ENCODE measurements at regions not wholly inside any gene's neighbourhood (a gene's known extent, or its start where the extent isn't known, plus 50 kb on each side); places are given as distances from the start of the nearest gene placed in this dataset.

GRCh38 chr6:106916891-106917290 is 57.6 kb downstream of the CD24 start (continued):
- TF ChIP-seq SIX5 (IDR thresholded peaks at IDR 0.05; ENCODE audit: low read depth, low read length, severe bottlenecking) = no peak
- TF ChIP-seq ESRRA (IDR thresholded peaks at IDR 0.05; ENCODE audit: low read length) = no peak
- no peak for TF ChIP-seq RAD21 (IDR thresholded peaks at IDR 0.05; ENCODE audit: insufficient read depth, low read depth, low read length)
- no peak for TF ChIP-seq CBFB (IDR thresholded peaks at IDR 0.05; ENCODE audit: low read depth)
- no peak for TF ChIP-seq FOXM1 (IDR thresholded peaks at IDR 0.05; ENCODE audit: low read depth, low read length)
- TF ChIP-seq HCFC1 (IDR thresholded peaks at IDR 0.05; ENCODE audit: low read length) = no peak
- no peak for TF ChIP-seq HDAC2 (IDR thresholded peaks at IDR 0.05)
- no peak for TF ChIP-seq ZBTB40 (IDR thresholded peaks at IDR 0.05; ENCODE audit: borderline replicate concordance)
- TF ChIP-seq ASH2L (IDR thresholded peaks at IDR 0.05; ENCODE audit: borderline replicate concordance, low read depth) = no peak
- no peak for TF ChIP-seq JUND (IDR thresholded peaks at IDR 0.05; ENCODE audit: low read depth, low read length)
- TF ChIP-seq ATF2 (IDR thresholded peaks at IDR 0.05; ENCODE audit: low read length) = no peak
